Caki2 (cell line): ENCODE measurements at regions not wholly inside any gene's neighbourhood (a gene's known extent, or its start where the extent isn't known, plus 50 kb on each side); places are given as distances from the start of the nearest gene placed in this dataset.

Experiments
- DNase-seq: peaks from one replicate; pipeline ENCODE4 v3.0.0-alpha.2; 2015; ENCODE audit warnings: low read depth
- in situ Hi-C: cut with HindIII; loops from 2 replicates; pipeline ENCODE4 v1.10.0; 2016; ENCODE audit warnings: low sequenced_read_pairs, low pct_unique_long_range_greater_than_20kb, mixed read lengths

DNA sequence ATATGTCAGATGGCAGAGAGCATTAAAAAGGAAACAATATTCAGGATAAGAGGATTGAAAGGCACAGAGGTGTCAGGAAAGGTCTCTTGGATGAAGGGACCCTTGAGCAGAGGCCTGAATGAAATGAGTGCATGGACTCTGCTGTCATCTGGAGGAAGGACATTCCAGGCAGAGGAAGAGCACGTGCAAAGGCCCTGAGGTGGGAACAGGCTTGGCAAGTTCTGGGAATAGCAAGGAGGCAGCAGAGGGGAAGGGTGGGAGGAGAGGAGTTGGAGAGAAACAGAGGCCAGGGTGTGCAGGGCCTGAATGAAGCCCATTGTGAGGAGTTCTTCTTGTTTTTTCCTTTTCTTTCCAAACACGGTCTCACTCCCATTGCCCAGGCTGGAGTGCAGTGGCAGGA lies 59.0 kb upstream of the RUNX3 start:
- no peak for DNase-seq
- in situ Hi-C loops: no loop called here

DNA sequence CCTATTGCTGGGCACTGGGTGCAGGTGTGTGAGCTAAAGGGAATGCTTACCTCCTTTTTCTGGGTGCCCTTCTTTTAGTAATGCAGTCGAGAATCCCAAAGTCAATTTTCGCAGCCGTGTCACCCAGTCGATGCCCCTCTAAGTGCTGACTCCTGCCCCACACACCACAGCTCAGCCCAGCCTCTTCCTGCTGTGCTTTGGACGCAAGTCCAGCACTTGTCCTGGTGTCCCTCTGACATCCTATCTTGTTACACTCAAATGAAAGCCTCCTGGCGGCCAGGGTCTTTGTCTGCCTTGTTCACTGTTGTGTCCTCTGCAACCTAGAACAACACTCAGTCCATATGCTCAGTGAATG lies 58.5 kb upstream of the RUNX3 start:
- in situ Hi-C loops: no loop called here
- DNase-seq: no peak

DNA sequence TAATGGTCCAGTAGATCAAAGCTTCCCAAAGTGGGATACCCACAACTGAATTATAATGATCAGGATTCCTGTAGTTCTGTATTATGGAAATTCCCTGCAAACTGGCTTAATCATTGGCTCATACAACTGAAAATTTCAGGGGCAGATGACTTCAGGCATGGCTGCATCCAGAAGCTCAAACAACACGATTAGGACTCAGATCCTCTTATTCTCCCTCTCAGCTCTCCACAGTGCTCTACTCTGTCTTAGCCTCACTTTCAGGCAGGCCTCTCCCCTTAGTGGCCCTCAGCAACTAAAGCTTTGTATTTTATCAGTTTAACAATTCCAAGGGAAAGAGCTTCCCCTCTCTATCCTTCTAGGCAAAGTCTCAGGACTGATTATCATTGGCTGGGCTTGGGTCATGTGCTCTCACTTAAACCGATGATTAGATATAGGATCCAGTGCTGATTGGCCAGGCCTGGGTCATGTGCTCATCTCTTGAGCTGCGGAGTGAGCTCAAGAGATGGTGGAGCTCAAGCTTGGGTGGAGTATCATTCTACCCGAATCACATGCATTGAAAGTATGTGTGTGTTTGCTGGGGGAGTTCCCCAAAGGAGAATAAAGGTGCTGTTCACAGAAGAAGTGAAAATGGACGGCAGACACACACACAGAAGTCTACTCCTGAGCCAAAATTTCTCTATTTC lies 57.9 kb upstream of the RUNX3 start:
- DNase-seq: no peak
- in situ Hi-C loops: no loop called here

DNA sequence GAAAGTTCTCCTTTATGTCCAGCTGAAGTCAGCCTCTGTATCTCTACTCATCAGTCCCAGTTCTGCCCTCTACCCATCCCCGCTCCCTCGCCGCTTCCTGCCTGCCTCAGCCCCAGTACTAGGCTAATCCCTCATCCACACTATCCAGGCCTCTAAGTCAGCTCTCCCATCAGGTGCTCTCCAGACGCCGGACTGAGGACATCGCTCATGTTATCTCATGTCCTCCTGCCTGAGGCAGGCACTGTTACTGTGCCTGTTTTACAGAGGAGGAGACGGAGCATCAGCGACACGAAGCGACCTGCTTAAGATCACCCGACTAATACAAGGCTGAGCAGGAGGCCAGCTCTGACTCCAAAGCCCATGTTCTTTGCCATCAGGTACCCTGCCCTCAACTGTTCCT lies 57.3 kb upstream of the RUNX3 start:
- no peak for DNase-seq
- in situ Hi-C loops: no loop called here

DNA sequence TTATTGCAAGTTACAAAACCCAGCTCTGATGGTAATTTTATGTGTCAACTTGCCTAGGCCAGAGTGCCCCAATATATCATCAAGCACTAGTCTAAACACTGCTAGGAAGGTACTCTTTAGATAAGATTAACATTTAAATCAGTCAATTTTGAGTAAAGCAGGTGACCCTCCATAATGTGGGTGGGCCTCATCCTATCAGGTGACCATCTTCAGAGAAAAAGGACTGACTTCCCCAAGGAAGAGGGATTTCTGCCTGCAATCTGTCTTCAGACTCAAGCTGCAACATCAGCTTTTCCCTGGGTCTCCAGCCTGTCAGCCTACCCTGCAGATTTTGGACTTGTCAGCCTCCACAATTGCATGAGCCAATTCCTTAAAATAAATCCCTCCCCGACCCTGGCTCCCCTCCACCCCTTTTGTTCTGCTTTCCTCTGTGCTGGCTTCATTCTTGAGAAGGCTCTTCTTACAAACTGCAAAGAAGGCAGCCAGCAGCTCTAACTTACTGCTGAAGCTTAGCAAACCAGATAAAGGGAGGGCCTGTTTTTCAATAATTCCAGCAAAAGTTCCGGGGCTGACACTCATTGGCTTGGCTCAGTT lies 56.4 kb upstream of the RUNX3 start:
- in situ Hi-C loops: no loop called here
- DNase-seq: no peak

DNA sequence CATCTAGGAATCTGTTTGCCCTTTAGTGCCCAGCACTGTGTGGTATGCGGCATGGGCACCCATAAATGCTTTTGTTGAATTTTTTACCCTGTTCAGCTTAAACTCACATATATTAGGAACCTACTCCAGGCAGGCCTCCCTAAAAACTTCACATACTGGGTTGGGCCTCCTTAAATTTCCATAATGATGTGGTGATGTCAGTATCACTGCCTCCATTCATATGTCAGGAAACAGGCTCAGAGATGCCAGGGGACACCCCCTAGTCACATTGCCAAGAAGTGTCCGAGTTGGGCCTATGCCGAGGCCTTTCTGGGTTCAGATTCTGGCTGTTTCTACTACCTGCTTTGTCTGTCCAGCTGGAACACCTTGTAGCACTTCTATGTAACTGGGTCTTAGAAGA lies 55.7 kb upstream of the RUNX3 start:
- in situ Hi-C loops: no loop called here
- DNase-seq: no peak

DNA sequence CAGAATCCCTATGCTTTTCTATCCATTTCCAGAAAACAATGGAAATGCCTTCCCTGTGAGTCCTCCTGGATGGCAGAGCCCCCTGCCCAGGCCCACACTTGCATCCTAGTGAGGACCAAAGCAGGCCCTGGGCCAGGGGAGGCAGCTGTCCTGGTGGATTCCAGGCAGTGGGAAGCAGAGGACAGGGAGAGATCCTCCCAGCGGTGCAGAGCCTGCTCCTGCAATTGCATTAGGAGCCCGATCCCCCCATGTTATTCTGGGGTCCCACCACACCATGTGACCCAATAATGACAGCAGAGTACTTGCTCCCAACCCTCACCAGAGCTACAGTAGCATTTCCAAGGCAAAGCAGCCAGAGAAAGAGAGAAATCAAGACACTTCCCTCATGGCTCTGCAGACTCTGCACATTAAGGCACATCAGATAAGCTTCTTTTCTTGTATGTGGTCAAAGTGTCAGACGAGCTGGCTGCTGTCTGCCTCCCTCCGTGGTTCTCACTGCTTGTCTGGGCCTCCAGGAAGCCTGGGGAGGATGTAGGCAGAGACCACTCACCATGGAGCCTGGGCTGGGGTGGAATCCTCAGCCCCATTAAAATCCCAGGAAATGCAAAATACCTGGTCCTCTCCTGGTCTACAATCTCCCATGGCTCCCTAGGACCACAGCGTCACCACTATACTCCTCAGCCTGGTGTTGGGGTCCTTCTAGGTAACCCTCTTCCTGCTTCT lies 54.9 kb upstream of the RUNX3 start:
- in situ Hi-C loops: no loop called here
- DNase-seq: no peak

DNA sequence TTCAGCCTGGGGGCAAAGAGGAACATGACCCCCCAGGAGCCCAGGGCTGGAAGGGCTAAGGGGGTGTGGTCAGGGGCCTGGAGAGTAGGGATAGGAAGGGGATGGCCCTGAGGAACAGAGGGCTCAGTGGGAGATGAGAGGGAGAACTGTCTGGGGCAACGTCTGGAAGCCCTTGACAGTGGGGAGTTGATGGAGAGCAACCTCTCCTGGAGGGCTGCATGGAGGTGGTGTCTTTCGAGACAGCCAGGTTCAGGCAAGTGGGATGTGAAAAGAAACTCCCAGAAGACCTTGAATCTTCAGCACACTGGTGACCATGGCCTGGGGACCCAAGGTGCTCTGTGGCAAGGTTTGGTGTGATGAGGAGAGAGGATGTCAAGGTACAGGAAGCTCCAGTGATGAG lies 54.2 kb upstream of the RUNX3 start:
- in situ Hi-C loops: no loop called here
- DNase-seq: no peak

DNA sequence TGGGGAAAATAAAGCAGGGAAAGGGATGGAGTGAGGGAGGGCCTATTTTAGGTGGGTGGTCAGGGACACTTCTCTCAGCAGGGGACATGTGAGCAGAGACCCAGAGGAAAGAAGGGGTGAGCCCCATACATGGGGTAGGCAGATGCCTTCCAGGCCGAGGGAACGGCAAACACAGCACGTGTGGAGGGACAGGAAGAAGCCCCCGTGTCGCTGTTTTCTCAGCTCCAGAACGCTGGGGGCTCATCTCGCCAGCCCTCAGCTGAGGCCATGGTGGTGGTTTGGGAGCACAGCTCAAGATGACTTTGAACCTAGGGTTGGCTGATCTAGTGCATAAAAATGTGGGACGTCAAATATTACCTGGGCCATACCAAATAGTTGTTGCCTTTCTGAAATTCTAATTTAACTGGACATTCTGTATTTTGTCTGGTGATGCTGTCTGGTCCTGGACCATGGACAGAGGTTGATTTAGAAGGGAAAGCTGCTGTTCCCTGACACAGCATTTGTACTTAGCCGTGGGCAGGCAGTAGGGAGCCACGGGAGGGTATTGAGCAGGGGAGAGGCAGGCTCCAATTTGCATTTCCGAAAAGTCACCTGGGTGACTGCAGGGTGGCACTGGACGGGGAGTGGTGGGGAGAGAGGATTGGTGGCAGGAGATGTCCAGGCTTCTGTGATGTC lies 53.1 kb upstream of the RUNX3 start:
- in situ Hi-C loops: no loop called here
- DNase-seq: no peak

DNA sequence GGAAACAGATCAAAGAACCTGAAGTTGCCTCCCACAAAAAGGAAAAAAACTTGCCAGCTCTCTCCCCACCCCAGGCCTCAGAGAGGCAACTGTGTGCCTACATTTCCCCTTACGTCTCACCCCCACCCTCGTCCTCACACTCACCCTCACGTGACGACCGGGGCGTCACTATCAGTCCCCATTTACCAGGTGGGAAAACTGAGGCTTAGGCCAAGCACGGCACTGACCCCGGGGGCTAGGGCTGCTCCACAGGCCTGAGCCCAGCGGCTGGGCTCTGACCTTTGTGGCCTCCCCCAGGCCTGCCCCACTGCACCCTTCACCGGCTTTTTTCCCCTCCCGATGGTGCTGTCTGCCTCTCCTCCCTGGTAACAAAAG lies 51.5 kb upstream of the RUNX3 start:
- DNase-seq: no peak
- in situ Hi-C loops: no loop called here

DNA sequence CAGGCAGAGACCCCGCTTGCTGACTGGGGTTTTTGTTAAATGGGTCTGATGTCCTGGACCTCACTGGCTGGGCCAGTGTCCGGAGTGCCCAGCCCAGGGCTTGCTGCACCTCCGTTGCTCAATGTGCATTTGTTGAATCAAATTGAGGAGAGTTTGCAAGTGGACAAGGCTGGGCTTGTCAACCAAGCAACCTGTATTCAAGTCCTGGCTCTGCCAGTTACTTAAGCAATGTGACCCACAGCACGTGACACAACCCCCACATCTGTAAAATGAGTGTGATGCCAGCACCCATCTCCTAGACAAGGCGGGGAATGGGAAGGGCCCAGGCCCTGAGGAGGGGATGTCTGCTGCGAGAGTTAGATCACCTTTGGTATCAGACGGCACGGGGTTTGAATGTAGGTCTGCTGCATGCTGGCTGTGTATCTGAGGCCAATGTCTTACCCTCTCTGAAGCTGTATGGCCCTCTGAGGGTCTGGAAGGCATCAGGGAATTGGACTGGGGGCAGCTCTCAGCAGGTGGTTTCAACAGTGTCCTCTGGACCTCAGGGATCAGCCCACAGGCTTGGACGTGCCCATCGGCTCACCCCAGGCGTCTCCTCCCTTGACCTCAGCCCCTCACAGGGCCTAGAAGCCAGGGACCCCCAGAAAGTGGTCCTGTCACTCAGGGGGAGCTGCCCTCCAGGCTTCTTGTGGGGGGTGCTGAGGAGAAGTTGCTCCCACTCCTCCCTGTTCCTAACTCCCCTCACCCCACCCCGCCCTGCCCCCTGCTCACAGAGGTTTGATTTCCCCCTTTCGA lies 51.0 kb upstream of the RUNX3 start:
- in situ Hi-C loops: no loop called here

More for the DNA sequence above, 51.0 kb upstream of the RUNX3 start:
- DNase-seq: no peak
